HEK293T (cell line): ENCODE measurements at regions not wholly inside any gene's neighbourhood (a gene's known extent, or its start where the extent isn't known, plus 50 kb on each side); places are given as distances from the start of the nearest gene placed in this dataset.

Source experiments
- BHLHE40 ChIP-seq: fragments of 450-650 bp; IDR thresholded peaks from 2 replicates; pipeline ENCODE4 v1.6.1; 2016; ENCODE audit warnings: mild to moderate bottlenecking, moderate library complexity, borderline replicate concordance
- SP1 ChIP-seq: fragments of 450-650 bp; IDR thresholded peaks from 2 replicates; pipeline ENCODE4 v1.6.1; 2017
- SUZ12 ChIP-seq: fragments of 450-650 bp; IDR thresholded peaks from 2 replicates; pipeline ENCODE4 v1.6.1; 2016; ENCODE audit warnings: mild to moderate bottlenecking

DNA sequence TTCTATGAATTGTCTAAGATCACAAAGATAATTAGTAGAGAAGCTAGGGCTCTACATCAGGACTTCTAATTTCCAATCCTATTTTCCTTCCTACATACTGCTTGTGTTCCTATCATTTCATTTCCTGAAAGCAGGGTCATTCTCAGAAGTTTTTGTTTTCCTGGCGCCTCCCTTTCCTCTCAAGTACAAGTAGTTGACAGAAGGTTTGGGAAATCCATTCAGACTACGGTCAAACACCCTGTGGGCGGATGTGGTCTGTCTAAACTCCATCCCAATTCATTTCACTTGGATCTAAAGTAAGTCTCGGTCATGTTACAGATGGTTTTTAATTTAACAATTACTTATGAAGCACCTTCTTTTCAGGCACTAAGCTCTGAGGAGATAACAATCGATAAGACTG lies 221.4 kb downstream of the MTERF1 start:
- TF ChIP-seq SUZ12 (no peak), BHLHE40 (no peak), SP1 (no peak)
